SH-SY5Y (cell line): ENCODE measurements at regions not wholly inside any gene's neighbourhood (a gene's known extent, or its start where the extent isn't known, plus 50 kb on each side); places are given as distances from the start of the nearest gene placed in this dataset.

Experiments
- GATA2 ChIP-seq: IDR thresholded peaks from 2 replicates; pipeline ENCODE4 v1.6.1; 2011; ENCODE audit warnings: mild to moderate bottlenecking, low read depth, low read length
- GATA3 ChIP-seq: IDR thresholded peaks from 2 replicates; pipeline ENCODE4 v1.6.1; 2011; ENCODE audit warnings: low read depth, mild to moderate bottlenecking, low read length, moderate library complexity

GRCh38 chr20:48571949-48572847 lies 255.6 kb downstream of the PREX1 start:
- TF ChIP-seq GATA3 = no peak

GRCh38 chr20:48569679-48570078 lies 258.1 kb downstream of the PREX1 start:
- no peak for TF ChIP-seq GATA2
- TF ChIP-seq GATA3 = no peak

- TF ChIP-seq GATA2 = no peak
- TF ChIP-seq GATA3 = no peak
Measured at GRCh38 chr20:48568520-48568919, 259.3 kb downstream of the PREX1 start.

GRCh38 chr20:48567145-48567544 lies 260.7 kb downstream of the PREX1 start:
- TF ChIP-seq GATA3 (no peak), GATA2 (no peak)

- TF ChIP-seq GATA3 = no peak
- no peak for TF ChIP-seq GATA2
Measured at GRCh38 chr20:48564982-48565539, 262.7 kb downstream of the PREX1 start.

- TF ChIP-seq GATA2 (no peak), GATA3 (no peak)
Measured at GRCh38 chr20:48563191-48563870, 264.5 kb downstream of the PREX1 start.

GRCh38 chr20:48562586-48563116 lies 265.1 kb downstream of the PREX1 start:
- TF ChIP-seq GATA2 (no peak), GATA3 (no peak)

- TF ChIP-seq GATA2 (no peak), GATA3 (no peak)
Measured at GRCh38 chr20:48558906-48559305, 268.9 kb downstream of the PREX1 start.

- TF ChIP-seq GATA2 (no peak), GATA3 (no peak)
Measured at GRCh38 chr20:48557380-48557779, 270.4 kb downstream of the PREX1 start.

- TF ChIP-seq GATA3 = no peak
- TF ChIP-seq GATA2 = no peak
Measured at GRCh38 chr20:48556956-48557355, 270.8 kb downstream of the PREX1 start.

- TF ChIP-seq GATA2 = no peak
- no peak for TF ChIP-seq GATA3
Measured at GRCh38 chr20:48552550-48552949, 275.2 kb downstream of the PREX1 start.

GRCh38 chr20:48550814-48551213 lies 277.0 kb downstream of the PREX1 start:
- TF ChIP-seq GATA3 = no peak
- no peak for TF ChIP-seq GATA2

GRCh38 chr20:48547664-48548063 lies 280.1 kb downstream of the PREX1 start:
- TF ChIP-seq GATA2 (no peak), GATA3 (no peak)

- peak; percentile 75 for TF ChIP-seq GATA2
- TF ChIP-seq GATA3 = no peak
Measured at GRCh38 chr20:48544402-48545339, 283.1 kb downstream of the PREX1 start.
